Natural killer cell treated with Interleukin-12 subunit alpha and Interleukin-12 subunit beta and Interleukin-15 and Interleukin-18, amount 100 ng/mL, for 72 hours (primary cell): ENCODE measurements at regions not wholly inside any gene's neighbourhood (a gene's known extent, or its start where the extent isn't known, plus 50 kb on each side); places are given as distances from the start of the nearest gene placed in this dataset.

Source experiments
- ATAC-seq, 2 donors: fragments of 150-1000 bp; cut with Tn5 transposase in 1 of 2; sonication (Bioruptor Pico), chemical (Tn5 transposase) in 1 of 2; 2 replicates each; pipeline ENCODE4 v1.10.0; 2021
- DNase-seq: peaks from one replicate; pipeline ENCODE4 v3.0.0; 2022; ENCODE audit warnings: low spot score
- H3K27ac Mint-ChIP-seq, 2 donors: 1 replicate in 1 of 2; 2 replicates in 1 of 2; pipeline ENCODE4 v1.8.0; 2022; ENCODE audit warnings: mixed read lengths in 2 of 2, mild to moderate bottlenecking in 1 of 2, moderate library complexity in 1 of 2
- H3K27me3 Mint-ChIP-seq, 2 donors: 1 replicate in 1 of 2; 2 replicates in 1 of 2; pipeline ENCODE4 v1.8.0; 2022; ENCODE audit warnings: mixed read lengths in 2 of 2
- H3K36me3 Mint-ChIP-seq: one replicate; pipeline ENCODE4 v1.8.0; 2022; ENCODE audit warnings: mixed read lengths
- H3K4me1 Mint-ChIP-seq, 2 donors: 1 replicate in 1 of 2; 2 replicates in 1 of 2; pipeline ENCODE4 v1.8.0; 2022; ENCODE audit warnings: low read depth in 2 of 2, mixed read lengths in 2 of 2, mild to moderate bottlenecking in 1 of 2
- H3K4me3 Mint-ChIP-seq: one replicate; pipeline ENCODE4 v1.8.0; 2022; ENCODE audit warnings: mixed read lengths
- H3K9me3 Mint-ChIP-seq: 2 replicates; pipeline ENCODE4 v1.8.0; 2022; ENCODE audit warnings: mixed read lengths

DNA sequence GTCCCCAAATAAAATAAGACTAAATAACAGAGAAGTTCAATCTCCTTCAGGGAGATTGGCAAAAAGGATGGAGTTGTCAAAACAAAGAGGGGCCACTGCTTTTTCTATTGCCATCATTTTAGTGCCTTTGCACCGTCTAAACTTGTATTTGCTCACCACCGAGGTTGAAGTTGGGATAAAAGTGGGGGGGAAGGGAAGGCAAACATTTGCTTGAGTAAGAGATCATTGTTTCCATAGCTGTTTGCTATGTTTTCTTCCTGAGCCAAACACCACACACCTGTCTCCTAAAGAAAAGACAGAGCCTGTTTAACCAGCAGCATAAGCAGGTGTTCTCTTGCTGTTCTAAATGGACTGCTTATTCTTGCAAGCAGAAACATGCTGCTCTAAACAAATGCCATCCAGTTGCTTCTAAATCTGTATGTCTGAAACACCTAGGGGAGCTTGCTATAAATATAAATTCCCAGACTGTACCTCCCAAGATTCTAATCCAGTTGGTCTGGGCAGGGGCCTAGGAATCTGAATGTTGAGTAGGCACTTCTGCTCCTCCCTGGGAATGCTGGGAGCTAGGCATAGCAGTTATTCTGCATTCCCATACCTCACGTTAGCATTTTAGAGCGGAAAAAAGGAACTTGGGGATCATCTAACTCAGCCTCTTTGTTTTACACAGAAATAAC lies 179.4 kb upstream of the ARL4C start:
- no peak for DNase-seq
- H3K27me3 Mint-ChIP-seq = peaks cover 10 to 28% of the 10 kb centered on the region in 2 donors
- H3K27ac Mint-ChIP-seq = no peak overlapping the region
- no peak overlapping the region for H3K4me3 Mint-ChIP-seq
- no peaks in the 10 kb centered on the region for H3K9me3 Mint-ChIP-seq
- no peaks in the 10 kb centered on the region for H3K36me3 Mint-ChIP-seq
- H3K4me1 Mint-ChIP-seq = no peaks in the 10 kb centered on the region
- ATAC-seq = no peak

DNA sequence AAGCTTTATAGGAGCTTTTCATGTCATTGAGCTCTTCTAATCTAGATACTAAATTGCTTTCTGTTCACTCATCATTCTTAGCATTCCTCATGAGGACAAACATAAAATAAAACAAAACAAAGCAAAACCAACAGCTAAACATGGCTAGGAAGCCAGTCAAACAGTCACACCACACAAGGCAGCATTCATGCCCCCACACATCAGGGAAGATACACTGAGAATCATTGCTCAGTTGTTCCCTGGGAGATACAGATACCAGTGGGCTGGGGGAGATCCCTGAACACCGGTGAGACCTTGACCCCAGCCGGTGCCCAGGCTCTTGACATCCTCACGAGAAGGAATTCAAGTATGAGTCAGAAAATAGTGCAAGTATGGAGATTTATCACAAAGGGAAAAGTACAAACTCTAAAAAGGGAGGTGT lies 177.9 kb upstream of the ARL4C start:
- no peak for DNase-seq
- no peaks in the 10 kb centered on the region for H3K9me3 Mint-ChIP-seq
- no peaks in the 10 kb centered on the region for H3K4me1 Mint-ChIP-seq
- peaks cover 13 to 28% of the 10 kb centered on the region in 2 donors for H3K27me3 Mint-ChIP-seq
- H3K27ac Mint-ChIP-seq = no peak overlapping the region
- no peak for ATAC-seq
- no peak overlapping the region for H3K4me3 Mint-ChIP-seq
- no peaks in the 10 kb centered on the region for H3K36me3 Mint-ChIP-seq

DNA sequence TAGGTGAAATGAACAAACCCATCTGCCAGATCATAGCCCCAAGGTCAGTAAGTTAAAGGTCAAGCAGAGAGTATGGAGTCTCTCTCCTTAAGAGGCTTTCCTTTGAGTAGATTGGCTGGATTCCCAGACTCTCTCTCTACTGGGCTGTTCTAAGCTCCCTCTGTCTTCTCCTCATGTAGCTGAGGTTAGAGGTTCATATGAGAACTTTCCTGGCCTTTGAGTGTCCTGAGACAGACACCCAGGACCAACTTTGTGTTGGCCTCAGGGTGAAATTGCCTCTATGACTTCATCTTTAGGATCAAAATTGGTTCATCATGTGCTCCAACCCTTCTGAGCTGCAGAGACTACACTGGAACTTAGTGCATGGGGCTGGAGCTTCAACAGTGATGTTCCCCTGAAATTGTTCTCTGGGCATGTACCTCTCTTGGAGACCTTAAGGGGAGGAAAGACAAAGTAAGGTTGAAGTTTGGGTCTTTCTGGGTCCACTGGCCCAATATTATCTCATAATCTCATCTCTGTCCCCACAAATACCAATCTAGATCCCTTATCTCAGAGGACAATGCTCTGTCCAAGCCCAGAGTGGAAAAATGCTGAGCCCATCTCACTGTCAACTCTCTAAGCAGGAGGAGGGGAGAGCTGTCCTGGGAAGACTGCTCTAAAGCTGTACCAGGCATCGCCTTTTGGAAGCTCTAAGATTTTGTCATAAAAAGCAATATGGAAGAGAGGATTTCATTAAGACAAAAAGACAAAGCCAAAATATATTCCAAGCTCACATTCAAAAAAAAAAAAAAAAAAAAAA lies 177.3 kb upstream of the ARL4C start:
- no peaks in the 10 kb centered on the region for H3K4me1 Mint-ChIP-seq
- no peak for ATAC-seq
- no peak for DNase-seq
- H3K9me3 Mint-ChIP-seq = no peaks in the 10 kb centered on the region
- H3K36me3 Mint-ChIP-seq = no peaks in the 10 kb centered on the region
- no peak overlapping the region for H3K27ac Mint-ChIP-seq
- H3K27me3 Mint-ChIP-seq = peaks cover 13 to 28% of the 10 kb centered on the region in 2 donors
- no peak overlapping the region for H3K4me3 Mint-ChIP-seq

DNA sequence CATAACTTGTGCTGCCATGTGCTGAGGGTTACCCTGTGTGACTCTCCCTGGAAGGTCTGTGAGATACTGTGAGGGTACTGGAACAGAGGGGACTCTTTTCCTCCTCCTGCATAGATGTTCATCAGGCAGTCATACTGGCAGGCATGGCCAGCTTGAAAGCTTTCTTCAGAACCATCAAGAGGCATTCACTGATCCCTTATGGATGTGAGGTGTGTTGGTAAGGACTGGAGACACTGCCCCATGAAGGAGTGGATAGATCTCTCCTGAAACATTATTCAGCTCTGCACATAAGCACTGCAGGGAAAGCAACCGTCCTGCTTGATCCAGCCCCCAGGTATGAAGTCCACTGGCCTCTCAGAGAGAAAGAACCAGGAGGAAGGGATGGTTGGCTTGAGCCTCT lies 176.6 kb upstream of the ARL4C start:
- no peak overlapping the region for H3K4me3 Mint-ChIP-seq
- H3K4me1 Mint-ChIP-seq = no peaks in the 10 kb centered on the region
- no peak for ATAC-seq
- no peak overlapping the region for H3K27ac Mint-ChIP-seq
- peaks cover 13 to 28% of the 10 kb centered on the region in 2 donors for H3K27me3 Mint-ChIP-seq
- H3K9me3 Mint-ChIP-seq = no peaks in the 10 kb centered on the region
- no peaks in the 10 kb centered on the region for H3K36me3 Mint-ChIP-seq
- DNase-seq = no peak

DNA sequence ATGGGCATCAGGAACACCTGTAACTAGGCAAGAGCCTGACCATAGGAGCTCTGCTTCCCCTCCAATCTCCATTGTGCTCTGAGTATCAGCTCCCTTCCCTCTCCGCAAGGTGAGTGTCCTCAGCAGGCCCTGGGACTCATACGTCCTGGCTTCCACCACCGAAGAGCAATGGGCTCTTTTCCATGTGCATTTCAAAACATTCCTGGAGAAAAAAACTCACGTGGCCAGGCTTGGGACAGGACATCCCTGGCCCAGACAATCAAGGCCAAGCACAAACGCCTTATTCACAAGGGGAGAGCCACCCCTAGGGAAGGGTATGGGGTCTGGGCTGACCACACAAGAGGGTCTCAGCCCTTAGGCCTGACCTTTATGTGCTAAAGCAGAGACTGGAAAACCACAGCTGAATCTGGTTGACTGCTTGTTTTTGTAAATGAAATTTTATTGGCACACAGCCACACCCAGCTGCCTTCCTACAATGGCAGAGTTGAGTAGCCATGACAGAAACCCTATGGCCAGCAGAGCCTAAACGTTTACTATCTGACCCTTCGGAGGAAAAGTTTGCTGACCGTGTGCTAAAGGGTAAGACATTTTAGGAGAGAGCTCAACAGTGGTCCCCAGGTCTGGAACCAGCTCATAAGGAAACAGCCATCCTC lies 175.7 kb upstream of the ARL4C start:
- Mint-ChIP-seq H3K27ac (no peak overlapping the region), H3K4me1 (no peaks in the 10 kb centered on the region), H3K4me3 (no peak overlapping the region), H3K9me3 (no peaks in the 10 kb centered on the region), H3K36me3 (no peaks in the 10 kb centered on the region), H3K27me3 (peaks cover 13 to 22% of the 10 kb centered on the region in 2 donors)
- ATAC-seq = no peak
- DNase-seq = no peak

DNA sequence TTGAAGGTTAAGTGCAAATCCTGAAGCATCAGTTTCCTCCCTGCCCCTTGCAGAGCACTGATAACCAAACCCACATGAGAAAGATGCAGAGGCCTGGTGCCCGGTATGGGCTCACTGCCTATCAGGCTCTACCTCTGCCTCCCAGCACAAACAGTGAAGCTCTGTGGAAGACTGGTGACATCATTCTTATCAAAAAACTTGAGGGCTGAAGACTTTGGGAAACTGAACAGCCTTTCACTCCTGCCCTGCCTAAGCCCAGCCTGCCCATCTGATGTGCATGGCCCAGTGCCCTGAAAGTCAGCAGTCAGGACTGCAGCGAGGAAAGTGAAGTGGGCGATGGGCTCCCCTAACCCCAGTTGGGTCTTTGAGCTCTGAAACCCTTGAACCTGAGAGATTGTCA lies 174.8 kb upstream of the ARL4C start:
- peak in 1 of 2 donors; percentile 4 for ATAC-seq
- Mint-ChIP-seq H3K27ac (no peak overlapping the region), H3K9me3 (no peaks in the 10 kb centered on the region), H3K4me3 (no peak overlapping the region), H3K27me3 (peaks cover 13 to 25% of the 10 kb centered on the region in 2 donors), H3K4me1 (no peaks in the 10 kb centered on the region), H3K36me3 (no peaks in the 10 kb centered on the region)
- no peak for DNase-seq

DNA sequence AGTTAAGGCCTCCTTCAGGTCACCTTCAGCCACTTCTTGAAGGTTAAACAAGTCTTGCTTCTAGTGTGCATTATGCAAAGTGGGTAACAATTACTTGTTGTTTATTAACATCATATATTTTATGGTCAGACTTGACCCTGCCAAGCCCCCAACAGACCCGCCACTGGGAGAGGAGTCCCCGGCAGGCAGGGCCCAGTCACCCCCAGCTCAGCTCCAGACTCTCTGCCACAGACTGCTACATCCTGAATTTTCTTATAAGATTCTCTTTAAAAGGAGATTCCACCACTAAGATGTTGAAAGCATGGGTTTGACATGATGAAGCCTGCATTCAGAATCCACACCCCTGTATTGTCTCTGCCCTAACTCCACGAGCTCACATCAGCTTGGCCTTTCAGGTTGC lies 174.3 kb upstream of the ARL4C start:
- peaks cover 13 to 30% of the 10 kb centered on the region in 2 donors for H3K27me3 Mint-ChIP-seq

DNA sequence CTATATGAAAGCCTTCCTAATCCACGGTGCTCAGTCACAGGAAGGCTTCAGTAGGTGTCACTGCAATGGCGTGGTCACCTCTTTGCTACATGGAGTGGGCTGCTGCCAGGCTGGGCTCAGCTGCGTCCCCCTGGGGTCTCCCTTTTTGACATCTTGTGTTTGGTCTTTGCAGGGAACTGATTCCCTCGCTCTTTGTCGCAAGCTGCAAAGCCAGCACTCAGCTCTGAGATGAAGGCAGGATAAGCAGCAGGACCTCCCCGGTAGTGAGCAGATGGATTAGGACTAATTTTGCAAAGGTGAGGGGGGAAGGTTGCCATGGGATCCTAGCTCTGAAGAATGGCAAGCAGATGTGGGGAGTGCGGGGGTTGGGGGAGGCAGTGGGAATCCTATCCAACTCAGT lies 173.9 kb upstream of the ARL4C start:
- no peak for DNase-seq
- Mint-ChIP-seq H3K4me3 (no peak overlapping the region), H3K27me3 (peaks cover 13 to 34% of the 10 kb centered on the region in 2 donors), H3K4me1 (no peaks in the 10 kb centered on the region), H3K9me3 (no peaks in the 10 kb centered on the region), H3K27ac (no peak overlapping the region), H3K36me3 (no peaks in the 10 kb centered on the region)
- ATAC-seq = no peak

More for the DNA sequence above, 174.3 kb upstream of the ARL4C start:
- H3K4me3 Mint-ChIP-seq = no peak overlapping the region
- H3K4me1 Mint-ChIP-seq = no peaks in the 10 kb centered on the region
- DNase-seq = no peak
- no peak overlapping the region for H3K27ac Mint-ChIP-seq
- peak in 1 of 2 donors; percentile 30 for ATAC-seq
- H3K9me3 Mint-ChIP-seq = no peaks in the 10 kb centered on the region
- H3K36me3 Mint-ChIP-seq = no peaks in the 10 kb centered on the region

DNA sequence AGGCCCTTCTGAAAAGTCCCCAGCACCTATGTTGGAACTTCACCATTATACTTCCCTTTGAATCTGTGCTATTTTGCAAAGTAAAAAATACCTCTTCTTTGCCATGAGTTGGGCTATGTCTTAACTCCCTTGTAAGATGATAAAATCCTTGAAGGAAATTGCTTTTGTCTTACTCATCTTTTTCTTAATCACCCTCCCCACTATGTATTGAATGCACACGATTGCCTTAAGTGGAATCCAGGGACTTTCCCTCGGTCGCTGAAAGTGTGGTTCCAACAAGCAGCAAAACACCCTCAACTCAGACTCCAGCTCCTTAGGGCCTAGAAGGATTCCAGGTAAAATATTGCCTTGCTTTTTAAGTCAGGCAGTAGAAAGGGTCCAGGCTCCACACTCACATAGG lies 173.2 kb upstream of the ARL4C start:
- Mint-ChIP-seq H3K4me3 (no peak overlapping the region), H3K27me3 (peaks cover 17 to 39% of the 10 kb centered on the region in 2 donors), H3K4me1 (no peaks in the 10 kb centered on the region), H3K27ac (no peak overlapping the region), H3K36me3 (no peaks in the 10 kb centered on the region), H3K9me3 (no peaks in the 10 kb centered on the region)
- ATAC-seq (no peak), DNase-seq (no peak)

DNA sequence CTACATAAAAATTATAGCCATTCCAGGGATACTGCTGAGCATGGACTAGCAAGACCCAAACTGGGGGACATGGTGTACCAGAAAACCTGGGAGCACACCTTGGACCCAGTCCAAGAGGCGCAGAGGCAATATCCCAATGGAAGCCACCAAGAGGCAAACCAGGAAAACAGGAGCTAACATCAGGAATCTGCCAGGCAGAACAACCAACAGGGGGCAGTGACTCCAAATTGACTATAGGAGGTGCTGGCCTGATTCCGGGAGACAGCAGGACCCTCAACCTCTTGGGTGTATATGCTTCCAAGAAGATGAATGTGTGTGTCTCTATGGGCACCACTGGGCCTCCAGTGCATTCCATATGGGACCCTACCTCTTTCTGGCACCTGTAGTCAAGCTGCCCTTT lies 172.7 kb upstream of the ARL4C start:
- no peak overlapping the region for H3K4me3 Mint-ChIP-seq
- ATAC-seq = peak in 1 of 2 donors; percentile 24
- no peaks in the 10 kb centered on the region for H3K4me1 Mint-ChIP-seq
- H3K27ac Mint-ChIP-seq = no peak overlapping the region
- DNase-seq = no peak
- H3K27me3 Mint-ChIP-seq = peaks cover 17 to 35% of the 10 kb centered on the region in 2 donors
- H3K36me3 Mint-ChIP-seq = no peaks in the 10 kb centered on the region
- no peaks in the 10 kb centered on the region for H3K9me3 Mint-ChIP-seq

DNA sequence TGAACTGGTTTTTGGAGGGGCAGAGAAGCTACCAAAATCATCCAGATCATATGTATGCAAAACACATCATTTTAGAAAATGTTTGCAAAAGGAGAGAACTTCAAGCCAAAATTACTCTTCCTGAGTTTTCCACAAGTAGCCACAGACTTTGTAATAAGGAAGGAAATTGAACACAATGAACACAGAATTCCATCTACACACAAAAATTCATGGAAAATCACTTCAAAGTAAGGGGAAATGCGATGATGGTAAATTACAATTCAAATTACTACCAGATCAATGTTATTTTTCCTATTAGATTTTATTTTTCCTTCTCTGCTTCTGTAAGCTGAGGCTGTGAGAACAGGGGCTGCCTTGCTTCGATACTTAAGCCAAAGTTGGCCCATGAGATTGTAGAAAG lies 172.1 kb upstream of the ARL4C start:
- Mint-ChIP-seq H3K9me3 (no peaks in the 10 kb centered on the region), H3K4me3 (no peak overlapping the region), H3K36me3 (peaks cover 4% of the 10 kb centered on the region), H3K4me1 (no peaks in the 10 kb centered on the region), H3K27ac (no peak overlapping the region), H3K27me3 (peaks cover 13 to 32% of the 10 kb centered on the region in 2 donors)
- ATAC-seq (no peak), DNase-seq (no peak)

DNA sequence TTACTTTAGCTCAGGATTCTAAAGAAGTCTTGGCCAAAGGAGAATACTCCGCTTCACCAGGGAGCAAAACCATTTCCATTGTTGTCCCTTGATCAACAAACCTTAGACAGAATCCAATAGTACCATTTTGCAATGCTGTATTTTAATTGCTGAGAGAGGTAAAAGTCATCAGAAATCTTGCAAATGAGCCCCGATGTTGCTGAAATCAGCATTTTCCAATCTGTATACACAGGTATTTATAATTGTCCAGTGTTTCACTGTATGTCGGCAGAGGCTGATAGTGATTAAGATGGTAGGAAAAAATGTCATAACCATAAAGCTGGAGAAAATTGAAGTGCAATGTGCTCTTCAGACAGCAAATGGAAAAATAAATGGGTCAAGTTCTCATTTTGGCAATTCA lies 170.0 kb upstream of the ARL4C start:
- Mint-ChIP-seq H3K36me3 (peaks cover 5% of the 10 kb centered on the region), H3K27ac (no peak overlapping the region), H3K9me3 (peaks cover 3% of the 10 kb centered on the region), H3K27me3 (peaks cover 10 to 33% of the 10 kb centered on the region in 2 donors), H3K4me1 (no peaks in the 10 kb centered on the region), H3K4me3 (no peak overlapping the region)
- ATAC-seq (no peak), DNase-seq (no peak)

DNA sequence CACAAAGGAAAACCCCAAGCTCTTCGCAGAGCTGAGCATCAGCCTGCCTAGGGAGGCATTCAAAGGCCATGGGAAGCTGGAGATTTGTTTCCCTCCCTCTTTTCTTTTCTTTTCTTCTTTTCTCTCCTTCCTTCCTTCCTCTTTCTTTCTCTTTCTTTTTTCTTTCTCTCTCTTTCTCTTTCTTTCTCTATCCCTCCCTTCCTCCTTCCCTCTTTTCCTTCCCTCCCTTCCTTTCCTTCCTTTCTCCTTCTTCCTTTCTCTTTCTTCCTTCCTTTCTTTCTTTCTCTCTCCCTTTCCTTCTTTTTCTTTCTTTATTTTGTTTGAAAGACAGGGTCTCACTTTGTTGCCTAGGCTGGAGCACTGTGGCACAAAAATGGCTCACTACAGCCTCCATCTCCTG lies 168.4 kb upstream of the ARL4C start:
- H3K27me3 Mint-ChIP-seq = peaks cover 13 to 33% of the 10 kb centered on the region in 2 donors
- peaks cover 5% of the 10 kb centered on the region for H3K36me3 Mint-ChIP-seq
- ATAC-seq = no peak
- H3K9me3 Mint-ChIP-seq = peaks cover 3% of the 10 kb centered on the region
- H3K4me3 Mint-ChIP-seq = no peak overlapping the region
- H3K27ac Mint-ChIP-seq = no peak overlapping the region
- DNase-seq = no peak
- H3K4me1 Mint-ChIP-seq = no peaks in the 10 kb centered on the region

DNA sequence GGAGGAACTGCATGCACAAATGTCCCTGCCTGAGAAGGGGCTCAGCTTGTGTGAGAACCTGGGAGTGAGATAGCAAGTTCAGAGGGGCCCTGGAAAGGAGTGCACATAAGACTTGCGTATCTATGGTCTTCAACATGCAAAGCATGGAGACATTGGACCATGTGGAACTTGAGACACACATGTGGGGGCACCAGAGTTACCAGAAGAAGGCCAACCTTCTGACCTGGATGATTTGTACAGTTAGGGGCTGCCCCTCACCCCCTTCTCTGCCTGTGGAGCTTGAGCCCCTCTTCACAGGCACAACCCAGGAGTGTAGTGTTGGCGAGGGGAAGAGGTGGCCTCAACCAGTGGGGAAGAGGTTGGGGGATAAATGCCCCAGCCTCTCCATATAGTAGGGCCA lies 165.0 kb upstream of the ARL4C start:
- Mint-ChIP-seq H3K4me3 (no peak overlapping the region), H3K27me3 (peaks cover 13 to 44% of the 10 kb centered on the region in 2 donors), H3K4me1 (no peaks in the 10 kb centered on the region), H3K9me3 (peaks cover 3% of the 10 kb centered on the region), H3K27ac (no peak overlapping the region), H3K36me3 (peaks cover 9% of the 10 kb centered on the region)
- DNase-seq (no peak), ATAC-seq (peak in 1 of 2 donors; percentile 56)
